Activated B cell treated with CpG ODN at 0.5 μM for 24 hours (primary cell): ENCODE measurements at regions not wholly inside any gene's neighbourhood (a gene's known extent, or its start where the extent isn't known, plus 50 kb on each side); places are given as distances from the start of the nearest gene placed in this dataset.
"Not testable (repeated sequence)": the region's sequence is repeated elsewhere in the genome, so short reads cannot be mapped to it uniquely, and the experiment has no call there.

Experiments
- ATAC-seq: fragments of 200-7000 bp; cut with Tn5 transposase; one replicate; pipeline ENCODE4 v1.10.0; 2021; ENCODE audit warnings: low read depth, mild to moderate bottlenecking, moderate library complexity
- CTCF ChIA-PET: fragments of 350-600 bp; sonication (Branson Sonifier 250); formaldehyde crosslinking; loops from one replicate; lab custom pipeline; 2021; ENCODE audit warnings: antibody characterized with exemption; lab: Charles Lee
- POLR2A ChIA-PET: fragments of 350-600 bp; sonication (Branson Sonifier 250); formaldehyde crosslinking; loops from one replicate; lab custom pipeline; 2021; ENCODE audit warnings: antibody characterized with exemption; lab: Charles Lee
- DNase-seq: peaks from one replicate; pipeline ENCODE4 v3.0.0; 2022
- H3K27ac Mint-ChIP-seq: one replicate; pipeline ENCODE4 v1.8.0; 2020; ENCODE audit warnings: mixed read lengths
- H3K27me3 Mint-ChIP-seq: one replicate; pipeline ENCODE4 v1.8.0; 2021; ENCODE audit warnings: mixed read lengths
- H3K36me3 Mint-ChIP-seq: one replicate; pipeline ENCODE4 v1.8.0; 2021; ENCODE audit warnings: low read depth, mixed read lengths
- H3K4me1 Mint-ChIP-seq: one replicate; pipeline ENCODE4 v1.8.0; 2021; ENCODE audit warnings: mixed read lengths
- H3K4me3 Mint-ChIP-seq: one replicate; pipeline ENCODE4 v1.8.0; 2020; ENCODE audit warnings: mild to moderate bottlenecking, mixed read lengths
- H3K9me3 Mint-ChIP-seq: one replicate; pipeline ENCODE4 v1.8.0; 2020; ENCODE audit warnings: mixed read lengths
- CTCF ChIP-seq: fragments of 200-600 bp; IDR thresholded peaks from one replicate; pipeline ENCODE4 v1.8.0; 2022; ENCODE audit warnings: antibody characterized with exemption, mild to moderate bottlenecking
- intact Hi-C: fragments of 100-400 bp; cut with micrococcal nuclease; formaldehyde crosslinking; loops from one replicate; pipeline ENCODE4 v1.15.1; 2024

GRCh38 chr4:110348711-110349383, 127.1 kb upstream of the ENPEP start:
- no peak overlapping the region for H3K27ac Mint-ChIP-seq
- no peak for DNase-seq

GRCh38 chr4:110347805-110348204, 128.2 kb upstream of the ENPEP start:
- ChIA-PET CTCF (no interaction called here), POLR2A (no interaction called here)
- DNase-seq (no peak), ATAC-seq (no peak)
- Mint-ChIP-seq H3K27me3 (peaks cover 2% of the 10 kb centered on the region), H3K4me1 (no peaks in the 10 kb centered on the region), H3K27ac (no peak overlapping the region), H3K4me3 (no peak overlapping the region), H3K9me3 (peaks cover 3% of the 10 kb centered on the region), H3K36me3 (no peaks in the 10 kb centered on the region)
- intact Hi-C loops, result loop anchor here (10.0 kb wide), 1 partner anchor 167 kb away; no protein-coding TSS in a partner anchor
- no peak for TF ChIP-seq CTCF

More at GRCh38 chr4:110348711-110349383, 127.1 kb upstream of the ENPEP start:
- ChIA-PET POLR2A (no interaction called here), CTCF (no interaction called here)
- Mint-ChIP-seq H3K9me3 (no peaks in the 10 kb centered on the region), H3K36me3 (no peaks in the 10 kb centered on the region), H3K4me1 (no peaks in the 10 kb centered on the region), H3K4me3 (no peak overlapping the region), H3K27me3 (peaks cover 2% of the 10 kb centered on the region)
- intact Hi-C loops, result loop anchor here (10.0 kb wide), 1 partner anchor 166 kb away; no protein-coding TSS in a partner anchor
- TF ChIP-seq CTCF, result no peak
- ATAC-seq, result no peak

- Mint-ChIP-seq H3K27me3 (no peaks in the 10 kb centered on the region), H3K36me3 (no peaks in the 10 kb centered on the region), H3K4me3 (no peak overlapping the region), H3K4me1 (no peaks in the 10 kb centered on the region), H3K9me3 (peaks cover 4% of the 10 kb centered on the region), H3K27ac (no peak overlapping the region)
- CTCF ChIA-PET, result interaction anchor here (1.4 kb wide), 1 partner anchor 170 kb away, joined by 4 read pairs; no protein-coding TSS in a partner anchor
- ATAC-seq, result no peak
- DNase-seq, result no peak
- POLR2A ChIA-PET, result no interaction called here
- no peak for TF ChIP-seq CTCF
- intact Hi-C loops, result loop anchor here (10.0 kb wide), 1 partner anchor 171 kb away; no protein-coding TSS in a partner anchor
Observed at GRCh38 chr4:110344165-110344564, 131.8 kb upstream of the ENPEP start.

- H3K4me3 Mint-ChIP-seq, result no peak overlapping the region
- H3K36me3 Mint-ChIP-seq, result no peaks in the 10 kb centered on the region
- H3K9me3 Mint-ChIP-seq, result peaks cover 4% of the 10 kb centered on the region
- H3K27ac Mint-ChIP-seq, result no peak overlapping the region
- CTCF ChIA-PET, result no interaction called here
- no peaks in the 10 kb centered on the region for H3K27me3 Mint-ChIP-seq
- intact Hi-C loops, result loop anchor here (10.0 kb wide), 1 partner anchor 171 kb away; no protein-coding TSS in a partner anchor
- POLR2A ChIA-PET, result no interaction called here
- DNase-seq (no peak), ATAC-seq (no peak)
- TF ChIP-seq CTCF, result no peak
- no peaks in the 10 kb centered on the region for H3K4me1 Mint-ChIP-seq
Observed at GRCh38 chr4:110343534-110343933, 132.4 kb upstream of the ENPEP start.

GRCh38 chr4:110341118-110341517, 134.8 kb upstream of the ENPEP start:
- intact Hi-C loops, result loop anchor here (10.0 kb wide), 1 partner anchor 174 kb away; no protein-coding TSS in a partner anchor
- H3K9me3 Mint-ChIP-seq, H3K4me3 Mint-ChIP-seq, ATAC-seq, H3K4me1 Mint-ChIP-seq, CTCF ChIA-PET, H3K36me3 Mint-ChIP-seq, DNase-seq, H3K27me3 Mint-ChIP-seq, POLR2A ChIA-PET, H3K27ac Mint-ChIP-seq: not testable (repeated sequence)
